SU-DHL-6 (cell line): ENCODE measurements at regions not wholly inside any gene's neighbourhood (a gene's known extent, or its start where the extent isn't known, plus 50 kb on each side); places are given as distances from the start of the nearest gene placed in this dataset.

Experiments
- EZH2phosphoT487 ChIP-seq: fragments of 200-600 bp; sonication (generic), shearing (Covaris generic); conservative IDR thresholded peaks from 2 replicates; pipeline ENCODE4 v1.6.1; 2018; ENCODE audit warnings: mild to moderate bottlenecking, antibody characterized with exemption, low read length, moderate library complexity, mixed read lengths
- TF ChIP-seq, protein P1 (sequence below): fragments of 200-600 bp; sonication (generic); IDR thresholded peaks from one replicate; pipeline ENCODE4 v1.5.1; 2017; ENCODE audit warnings: antibody characterized with exemption, mild to moderate bottlenecking, low read length, moderate library complexity; ENCODE audit not compliant: insufficient read depth, poor library complexity, severe bottlenecking

DNA sequence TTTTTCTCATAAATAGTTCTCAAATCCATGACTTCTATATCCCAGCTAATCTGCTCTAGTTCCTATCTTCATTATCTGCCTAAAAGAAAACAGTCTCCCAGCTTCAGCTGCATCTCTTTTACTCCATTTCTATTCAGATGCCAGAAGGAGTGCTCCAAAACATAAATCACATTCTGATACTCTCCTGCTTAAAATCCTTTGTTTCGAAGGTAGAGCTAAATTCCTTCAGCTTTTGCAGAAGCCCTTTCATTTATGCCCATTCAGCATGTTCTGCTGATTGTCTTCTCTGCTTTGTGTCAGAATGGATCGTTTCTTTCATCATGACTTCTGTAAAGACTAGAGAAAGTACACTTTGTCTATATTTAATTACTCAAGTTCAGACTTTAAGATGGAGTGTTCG is 440.1 kb upstream of the SMIM31 start:
- TF ChIP-seq, protein P1, sequence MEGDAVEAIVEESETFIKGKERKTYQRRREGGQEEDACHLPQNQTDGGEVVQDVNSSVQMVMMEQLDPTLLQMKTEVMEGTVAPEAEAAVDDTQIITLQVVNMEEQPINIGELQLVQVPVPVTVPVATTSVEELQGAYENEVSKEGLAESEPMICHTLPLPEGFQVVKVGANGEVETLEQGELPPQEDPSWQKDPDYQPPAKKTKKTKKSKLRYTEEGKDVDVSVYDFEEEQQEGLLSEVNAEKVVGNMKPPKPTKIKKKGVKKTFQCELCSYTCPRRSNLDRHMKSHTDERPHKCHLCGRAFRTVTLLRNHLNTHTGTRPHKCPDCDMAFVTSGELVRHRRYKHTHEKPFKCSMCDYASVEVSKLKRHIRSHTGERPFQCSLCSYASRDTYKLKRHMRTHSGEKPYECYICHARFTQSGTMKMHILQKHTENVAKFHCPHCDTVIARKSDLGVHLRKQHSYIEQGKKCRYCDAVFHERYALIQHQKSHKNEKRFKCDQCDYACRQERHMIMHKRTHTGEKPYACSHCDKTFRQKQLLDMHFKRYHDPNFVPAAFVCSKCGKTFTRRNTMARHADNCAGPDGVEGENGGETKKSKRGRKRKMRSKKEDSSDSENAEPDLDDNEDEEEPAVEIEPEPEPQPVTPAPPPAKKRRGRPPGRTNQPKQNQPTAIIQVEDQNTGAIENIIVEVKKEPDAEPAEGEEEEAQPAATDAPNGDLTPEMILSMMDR: no peak
- TF ChIP-seq EZH2phosphoT487: no peak
